CD4-positive, alpha-beta T cell treated with Interleukin-15 for 4 hours (primary cell): ENCODE measurements at regions not wholly inside any gene's neighbourhood (a gene's known extent, or its start where the extent isn't known, plus 50 kb on each side); places are given as distances from the start of the nearest gene placed in this dataset.

Source experiments
- DNase-seq: peaks from one replicate; pipeline ENCODE4 v3.0.0-alpha.2; 2020; ENCODE audit warnings: low spot score

GRCh38 chr9:107431461-107431860, 58.1 kb downstream of the KLF4 start:
- no peak for DNase-seq

GRCh38 chr9:107430071-107430470, 59.5 kb downstream of the KLF4 start:
- no peak for DNase-seq

- DNase-seq = no peak
These were observed 63.4 kb downstream of the KLF4 start for GRCh38 chr9:107426126-107426525.

- peak; percentile 18 for DNase-seq
These were observed 64.2 kb downstream of the KLF4 start for GRCh38 chr9:107425101-107426025.

GRCh38 chr9:107423540-107423939, 66.0 kb downstream of the KLF4 start:
- no peak for DNase-seq

GRCh38 chr9:107422189-107423185, 67.1 kb downstream of the KLF4 start:
- DNase-seq = no peak

- DNase-seq = no peak
These were observed 79.1 kb downstream of the KLF4 start for GRCh38 chr9:107410420-107410819.

- DNase-seq = no peak
These were observed 79.8 kb downstream of the KLF4 start for GRCh38 chr9:107409581-107410389.

GRCh38 chr9:107407675-107408074, 81.9 kb downstream of the KLF4 start:
- DNase-seq = no peak

GRCh38 chr9:107405511-107405910, 84.1 kb downstream of the KLF4 start:
- no peak for DNase-seq

- DNase-seq = no peak
These were observed 84.8 kb downstream of the KLF4 start for GRCh38 chr9:107404736-107405135.

GRCh38 chr9:107404161-107404560, 85.4 kb downstream of the KLF4 start:
- DNase-seq = no peak

GRCh38 chr9:107397076-107398044, 92.2 kb downstream of the KLF4 start:
- no peak for DNase-seq

- DNase-seq = no peak
These were observed 95.3 kb downstream of the KLF4 start for GRCh38 chr9:107394264-107394663.

- no peak for DNase-seq
These were observed 98.8 kb downstream of the KLF4 start for GRCh38 chr9:107390778-107391177.

GRCh38 chr9:107390279-107390678, 99.3 kb downstream of the KLF4 start:
- no peak for DNase-seq

GRCh38 chr9:107389617-107390071, 99.9 kb downstream of the KLF4 start:
- no peak for DNase-seq

- DNase-seq = no peak
These were observed 100.7 kb downstream of the KLF4 start for GRCh38 chr9:107388890-107389289.

- no peak for DNase-seq
These were observed 102.2 kb downstream of the KLF4 start for GRCh38 chr9:107387409-107387808.

- no peak for DNase-seq
These were observed 103.2 kb downstream of the KLF4 start for GRCh38 chr9:107386396-107386795.
